IMR-90 (cell line): ENCODE measurements at regions not wholly inside any gene's neighbourhood (a gene's known extent, or its start where the extent isn't known, plus 50 kb on each side); places are given as distances from the start of the nearest gene placed in this dataset.

Experiments
- ATAC-seq: fragments of 200-7000 bp; cut with Tn5 transposase; 2 replicates; pipeline ENCODE4 v1.9.1; 2020; ENCODE audit warnings: low read depth, mild to moderate bottlenecking, moderate library complexity
- BruUV-seq: library from RNA; stranded (reverse); fragments of 400-500 nt; replicated peaks from 2 replicates; lab custom pipeline; 2021; lab: Mats Ljungman, UMichigan
- CTCF ChIA-PET: fragments of 300-600 bp; formaldehyde crosslinking; extraction: SDS; loops from one replicate; lab custom pipeline; 2021; ENCODE audit warnings: antibody characterized with exemption; lab: Yijun Ruan, JAX
- POLR2A ChIA-PET: fragments of 300-600 bp; sonication (Branson Sonifier 250); formaldehyde crosslinking; loops from one replicate; lab custom pipeline; 2022; ENCODE audit warnings: antibody characterized with exemption; ENCODE audit not compliant: unreplicated experiment; lab: Charles Lee
- DNase-seq: peaks from one replicate; pipeline ENCODE4 v3.0.0; 2013
- H2AFZ ChIP-seq: replicated peaks from 2 replicates; pipeline ENCODE3; 2013; ENCODE audit warnings: low read length, mild to moderate bottlenecking; ENCODE audit not compliant: poor library complexity
- H2AK5ac ChIP-seq: 2 replicates; pipeline ENCODE4 v1.6.1; 2013; ENCODE audit warnings: low read depth, low read length, inconsistent platforms
- H2AK9ac ChIP-seq: replicated peaks from 2 replicates; pipeline ENCODE3; 2013; ENCODE audit warnings: mild to moderate bottlenecking, low read depth, low read length, moderate library complexity; ENCODE audit not compliant: poor library complexity
- H2BK120ac ChIP-seq: 2 replicates; pipeline ENCODE4 v1.6.1; 2013; ENCODE audit warnings: low read depth, low read length, inconsistent platforms
- H2BK15ac ChIP-seq: 3 replicates; pipeline ENCODE4 v1.6.1; 2013; ENCODE audit warnings: low read depth, low read length, inconsistent platforms
- H2BK20ac ChIP-seq: 2 replicates; pipeline ENCODE4 v1.6.1; 2013; ENCODE audit warnings: low read depth, mild to moderate bottlenecking, inconsistent platforms, low read length, moderate library complexity
- H2BK5ac ChIP-seq: 2 replicates; pipeline ENCODE4 v1.6.1; 2013; ENCODE audit warnings: mild to moderate bottlenecking, low read depth, low read length, inconsistent platforms; ENCODE audit not compliant: poor library complexity, severe bottlenecking
- H3K14ac ChIP-seq: replicated peaks from 2 replicates; pipeline ENCODE4 v1.6.1; 2013; ENCODE audit warnings: low read depth, low read length, inconsistent platforms
- H3K18ac ChIP-seq: 2 replicates; pipeline ENCODE4 v1.6.1; 2013; ENCODE audit warnings: low read depth, low read length, control low read depth
- H3K23ac ChIP-seq: 2 replicates; pipeline ENCODE4 v1.6.1; 2013; ENCODE audit warnings: low read depth, low read length, inconsistent platforms
- H3K27ac ChIP-seq: 2 replicates; pipeline ENCODE4 v1.5.1; 2013; ENCODE audit warnings: mild to moderate bottlenecking, control low read depth, low read length; ENCODE audit not compliant: insufficient read depth
- H3K27me3 ChIP-seq: 2 replicates; pipeline ENCODE4 v1.6.1; 2013; ENCODE audit warnings: low read length; ENCODE audit not compliant: control insufficient read depth, insufficient read depth
- H3K36me3 ChIP-seq: 2 replicates; pipeline ENCODE4 v1.6.1; 2013; ENCODE audit warnings: low read length, mixed read lengths; ENCODE audit not compliant: control insufficient read depth, insufficient read depth
- H3K4ac ChIP-seq: 2 replicates; pipeline ENCODE4 v1.6.1; 2013; ENCODE audit warnings: low read depth, low read length, inconsistent platforms
- H3K4me1 ChIP-seq: 2 replicates; pipeline ENCODE4 v1.6.1; 2013; ENCODE audit warnings: low read length, mixed read lengths; ENCODE audit not compliant: control insufficient read depth, insufficient read depth
- H3K4me2 ChIP-seq: 2 replicates; pipeline ENCODE4 v1.6.1; 2013; ENCODE audit warnings: low read depth, mild to moderate bottlenecking, control low read depth, low read length, moderate library complexity
- H3K4me3 ChIP-seq: 2 replicates; pipeline ENCODE4 v1.5.1; 2013; ENCODE audit warnings: low read depth, mild to moderate bottlenecking, control low read depth, low read length, moderate library complexity; ENCODE audit not compliant: insufficient read depth
- H3K56ac ChIP-seq: 2 replicates; pipeline ENCODE4 v1.6.1; 2013; ENCODE audit warnings: low read length, inconsistent platforms; ENCODE audit not compliant: insufficient read depth; ENCODE audit errors: extremely low read depth
- H3K79me1 ChIP-seq, 2 experiments: 2 replicates each; pipeline ENCODE4 v1.6.1; 2013; ENCODE audit warnings: low read length in 2 of 2, inconsistent platforms in 1 of 2, low read depth in 1 of 2
- H3K9ac ChIP-seq: 2 replicates; pipeline ENCODE4 v1.6.1; 2013; ENCODE audit warnings: low read depth, low read length, control low read depth
- H3K9me1 ChIP-seq: 2 replicates; pipeline ENCODE4 v1.6.1; 2013; ENCODE audit warnings: low read length, inconsistent platforms; ENCODE audit not compliant: insufficient read depth
- H3K9me3 ChIP-seq: 2 replicates; pipeline ENCODE4 v1.6.1; 2013; ENCODE audit warnings: low read length; ENCODE audit not compliant: control insufficient read depth, insufficient read depth
- H4K20me1 ChIP-seq: 2 replicates; pipeline ENCODE4 v1.6.1; 2013; ENCODE audit warnings: low read length, inconsistent platforms; ENCODE audit not compliant: insufficient read depth
- H4K5ac ChIP-seq: 2 replicates; pipeline ENCODE4 v1.6.1; 2013; ENCODE audit warnings: mild to moderate bottlenecking, low read depth, low read length, control low read depth
- H4K8ac ChIP-seq, 2 experiments: 2 replicates each; pipeline ENCODE4 v1.6.1; 2013; ENCODE audit warnings: low read depth in 2 of 2, low read length in 2 of 2, control low read depth in 1 of 2, inconsistent platforms in 1 of 2
- H4K91ac ChIP-seq: 2 replicates; pipeline ENCODE4 v1.6.1; 2013; ENCODE audit warnings: low read depth, low read length, inconsistent platforms; ENCODE audit not compliant: insufficient read depth
- BHLHE40 ChIP-seq: fragments of 150-350 bp; IDR thresholded peaks from 2 replicates; pipeline ENCODE4 v1.6.1; 2016; ENCODE audit warnings: mild to moderate bottlenecking, low read depth, low read length
- MAFK ChIP-seq: IDR thresholded peaks from 2 replicates; pipeline ENCODE4 v1.6.1; 2012; ENCODE audit warnings: low read depth, low read length, improper control_type of control experiment
- MAZ ChIP-seq: IDR thresholded peaks from 2 replicates; pipeline ENCODE4 v1.6.1; 2012; ENCODE audit warnings: low read depth, mild to moderate bottlenecking, low read length, improper control_type of control experiment, moderate library complexity, borderline replicate concordance
- POLR2A ChIP-seq: IDR thresholded peaks from 2 replicates; pipeline ENCODE4 v1.6.1; 2012; ENCODE audit warnings: mild to moderate bottlenecking, low read depth, low read length
- RAD21 ChIP-seq: IDR thresholded peaks from 2 replicates; pipeline ENCODE4 v1.6.1; 2012; ENCODE audit warnings: low read length, improper control_type of control experiment
- USF2 ChIP-seq: fragments of 150-350 bp; IDR thresholded peaks from 2 replicates; pipeline ENCODE4 v1.6.1; 2017; ENCODE audit warnings: mild to moderate bottlenecking, antibody characterized with exemption, low read length, low read depth
- WGBS, 2 experiments: methylation state at CpG; one replicate each; pipeline versions ENCODE4 v1.1.5 to v1.1.7; 2013; ENCODE audit warnings: missing lambda C conversion rate in 2 of 2; ENCODE audit not compliant: insufficient read length in 1 of 2; ENCODE audit errors: extremely low coverage in 2 of 2; 5-methylcytosine and 5-hydroxymethylcytosine counted together
- dilution Hi-C: fragments of 300-500 bp; cut with HindIII; formaldehyde crosslinking; loops from one replicate; pipeline ENCODE4 v1.14.3; 2018; ENCODE audit warnings: low sequenced_read_pairs; ENCODE audit not compliant: unreplicated experiment
- in situ Hi-C: fragments of 300-500 bp; cut with MboI; formaldehyde crosslinking; loops from 3 replicates; pipeline ENCODE4 v1.14.3; 2019; ENCODE audit warnings: low sequenced_read_pairs, inconsistent platforms, mixed read lengths
- intact Hi-C: fragments of 100-400 bp; cut with micrococcal nuclease; formaldehyde crosslinking; loops from 2 replicates; pipeline ENCODE4 v1.10.0; 2022
- TF ChIP-seq, protein P1 (sequence below): fragments of 150-350 bp; IDR thresholded peaks from 2 replicates; pipeline ENCODE4 v1.6.1; 2016; ENCODE audit warnings: low read depth, mild to moderate bottlenecking, low read length, moderate library complexity, borderline replicate concordance

- BruUV-seq: no TSS peak
- dilution Hi-C loops: no loop called here
- no peaks in the 10 kb centered on the region for H3K27me3 ChIP-seq
Measured at GRCh38 chr7:63113713-63114285, 884.9 kb upstream of the ZNF722 start.

More at GRCh38 chr7:63113713-63114285, 884.9 kb upstream of the ZNF722 start:
- H2AFZ ChIP-seq: no peak overlapping the region
- no peak overlapping the region for H2AK9ac ChIP-seq
- H3K36me3 ChIP-seq: no peaks in the 10 kb centered on the region
- no peak overlapping the region for H4K91ac ChIP-seq
- POLR2A ChIA-PET: no interaction called here
- CTCF ChIA-PET: no interaction called here
- H3K18ac ChIP-seq: no peak overlapping the region
- ATAC-seq (no peak), DNase-seq (no peak)
- no peak overlapping the region for H3K4me3 ChIP-seq
- no peak overlapping the region for H2AK5ac ChIP-seq
- no peaks in the 10 kb centered on the region for H4K20me1 ChIP-seq
- H3K4me1 ChIP-seq: no peaks in the 10 kb centered on the region
- no peak overlapping the region for H3K56ac ChIP-seq
- H2BK20ac ChIP-seq: no peak overlapping the region
- no peak overlapping the region for H3K4me2 ChIP-seq
- H3K4ac ChIP-seq: no peak overlapping the region
- intact Hi-C loops (no loop called here), in situ Hi-C loops (no loop called here)
- no peak overlapping the region for H4K8ac ChIP-seq
- H3K9me3 ChIP-seq: peaks cover 16% of the 10 kb centered on the region; the same call in 1 of the 2 replicates
- H3K9ac ChIP-seq: no peak overlapping the region
- no peak overlapping the region for H2BK15ac ChIP-seq
- WGBS, 2 experiments: 100% methylated on average over 3 of the region's 33 CpGs; no CpG with 5 or more reads in 1 of the 2 experiments
- no peak overlapping the region for H3K27ac ChIP-seq
- TF ChIP-seq RAD21 (no peak), POLR2A (no peak), USF2 (no peak), MAZ (no peak), MAFK (no peak), BHLHE40 (no peak)
- TF ChIP-seq, protein P1, sequence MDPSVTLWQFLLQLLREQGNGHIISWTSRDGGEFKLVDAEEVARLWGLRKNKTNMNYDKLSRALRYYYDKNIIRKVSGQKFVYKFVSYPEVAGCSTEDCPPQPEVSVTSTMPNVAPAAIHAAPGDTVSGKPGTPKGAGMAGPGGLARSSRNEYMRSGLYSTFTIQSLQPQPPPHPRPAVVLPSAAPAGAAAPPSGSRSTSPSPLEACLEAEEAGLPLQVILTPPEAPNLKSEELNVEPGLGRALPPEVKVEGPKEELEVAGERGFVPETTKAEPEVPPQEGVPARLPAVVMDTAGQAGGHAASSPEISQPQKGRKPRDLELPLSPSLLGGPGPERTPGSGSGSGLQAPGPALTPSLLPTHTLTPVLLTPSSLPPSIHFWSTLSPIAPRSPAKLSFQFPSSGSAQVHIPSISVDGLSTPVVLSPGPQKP: no peak
- H2BK120ac ChIP-seq: no peak overlapping the region
- H3K23ac ChIP-seq: no peak overlapping the region
- no peaks in the 10 kb centered on the region for H3K9me1 ChIP-seq
- H3K14ac ChIP-seq: no peak overlapping the region
- H4K5ac ChIP-seq: no peak overlapping the region
- no peak overlapping the region for H2BK5ac ChIP-seq
- H3K79me1 ChIP-seq: no peaks in the 10 kb centered on the region
